Naive thymus-derived CD8-positive, alpha-beta T cell (primary cell): ENCODE measurements at regions not wholly inside any gene's neighbourhood (a gene's known extent, or its start where the extent isn't known, plus 50 kb on each side); places are given as distances from the start of the nearest gene placed in this dataset.
"Not testable (repeated sequence)": the region's sequence is repeated elsewhere in the genome, so short reads cannot be mapped to it uniquely, and the experiment has no call there.

ENCODE experiments used
- ATAC-seq, 2 donors: fragments of 150-1000 bp; cut with Tn5 transposase in 1 of 2; sonication (Bioruptor Pico), chemical (Tn5 transposase) in 1 of 2; 1 replicate in 1 of 2; 2 replicates in 1 of 2; pipeline ENCODE4 v1.10.0; 2021; ENCODE audit warnings: mild to moderate bottlenecking in 2 of 2, moderate library complexity in 2 of 2
- POLR2A ChIA-PET: fragments of 350-600 bp; sonication (Branson Sonifier 250); formaldehyde crosslinking; loops from one replicate; lab custom pipeline; 2021; ENCODE audit warnings: antibody characterized with exemption; lab: Charles Lee
- DNase-seq, 10 donors: peaks; one replicate each; pipeline versions ENCODE4 v3.0.0 to v3.0.0-alpha.2; 2020 to 2022
- H3K27ac Mint-ChIP-seq, 10 donors: one replicate each; pipeline ENCODE4 v1.8.0; 2020 to 2022; ENCODE audit warnings: mild to moderate bottlenecking in 10 of 10, mixed read lengths in 10 of 10, moderate library complexity in 4 of 10, inconsistent platforms in 1 of 10
- H3K27me3 Mint-ChIP-seq, 5 donors: one replicate each; pipeline ENCODE4 v1.8.0; 2021 to 2022; ENCODE audit warnings: mixed read lengths in 5 of 5
- H3K36me3 Mint-ChIP-seq, 3 donors: one replicate each; pipeline ENCODE4 v1.8.0; 2020 to 2022; ENCODE audit warnings: mixed read lengths in 3 of 3, mild to moderate bottlenecking in 2 of 3, inconsistent platforms in 1 of 3
- H3K4me1 Mint-ChIP-seq, 4 donors: one replicate each; pipeline ENCODE4 v1.8.0; 2021 to 2022; ENCODE audit warnings: mixed read lengths in 4 of 4
- H3K4me3 Mint-ChIP-seq, 10 donors: one replicate each; pipeline ENCODE4 v1.8.0; 2020 to 2022; ENCODE audit warnings: mild to moderate bottlenecking in 10 of 10, mixed read lengths in 10 of 10, moderate library complexity in 6 of 10, inconsistent platforms in 1 of 10
- H3K9me3 Mint-ChIP-seq, 9 donors: one replicate each; pipeline ENCODE4 v1.8.0; 2020 to 2022; ENCODE audit warnings: mixed read lengths in 9 of 9, mild to moderate bottlenecking in 3 of 9, inconsistent platforms in 1 of 9, moderate library complexity in 1 of 9

GRCh38 chr7:124202546-124202945 lies 169.7 kb upstream of the TMEM229A start:
- POLR2A ChIA-PET = no interaction called here

GRCh38 chr7:124201768-124202349 lies 169.0 kb upstream of the TMEM229A start:
- Mint-ChIP-seq H3K9me3 (peaks cover 0 to 15% (median 0%) of the 10 kb centered on the region in 9 donors), H3K4me1 (no peaks in the 10 kb centered on the region), H3K36me3 (no peaks in the 10 kb centered on the region), H3K27me3 (peaks cover 0 to 3% (median 0%) of the 10 kb centered on the region in 5 donors), H3K27ac (no peak overlapping the region), H3K4me3 (no peak overlapping the region)
- no peak for DNase-seq
- ATAC-seq = no peak
- POLR2A ChIA-PET = no interaction called here

More at GRCh38 chr7:124202546-124202945, 169.7 kb upstream of the TMEM229A start:
- peaks cover 0 to 3% (median 0%) of the 10 kb centered on the region in 5 donors for H3K27me3 Mint-ChIP-seq
- peaks cover 0 to 15% (median 1%) of the 10 kb centered on the region in 9 donors for H3K9me3 Mint-ChIP-seq
- H3K4me3 Mint-ChIP-seq = no peak overlapping the region
- no peak for ATAC-seq
- no peaks in the 10 kb centered on the region for H3K36me3 Mint-ChIP-seq
- no peak for DNase-seq
- H3K4me1 Mint-ChIP-seq = no peaks in the 10 kb centered on the region
- H3K27ac Mint-ChIP-seq = no peak overlapping the region

- ATAC-seq (no peak), DNase-seq (no peak)
- no peak overlapping the region for H3K4me3 Mint-ChIP-seq
- H3K4me1 Mint-ChIP-seq = no peaks in the 10 kb centered on the region
- no peak overlapping the region for H3K27ac Mint-ChIP-seq
- no peaks in the 10 kb centered on the region for H3K36me3 Mint-ChIP-seq
- H3K9me3 Mint-ChIP-seq = peaks cover 0 to 15% (median 2%) of the 10 kb centered on the region in 9 donors
- POLR2A ChIA-PET = no interaction called here
- H3K27me3 Mint-ChIP-seq = no peaks in the 10 kb centered on the region
These were observed 163.7 kb upstream of the TMEM229A start for GRCh38 chr7:124196519-124196918.

- Mint-ChIP-seq H3K27me3 (no peaks in the 10 kb centered on the region), H3K9me3 (peaks cover 0 to 10% (median 2%) of the 10 kb centered on the region in 9 donors), H3K36me3 (no peaks in the 10 kb centered on the region), H3K4me3 (no peak overlapping the region), H3K27ac (no peak overlapping the region), H3K4me1 (no peaks in the 10 kb centered on the region)
- ATAC-seq (no peak), DNase-seq (no peak)
- POLR2A ChIA-PET = no interaction called here
These were observed 160.0 kb upstream of the TMEM229A start for GRCh38 chr7:124192885-124193284.

- DNase-seq (no peak), ATAC-seq (no peak)
- POLR2A ChIA-PET = no interaction called here
- no peaks in the 10 kb centered on the region for H3K27me3 Mint-ChIP-seq
- H3K9me3 Mint-ChIP-seq = peaks cover 0 to 10% (median 0%) of the 10 kb centered on the region in 9 donors
- H3K4me1 Mint-ChIP-seq = no peaks in the 10 kb centered on the region
- H3K36me3 Mint-ChIP-seq = no peaks in the 10 kb centered on the region
- no peak overlapping the region for H3K4me3 Mint-ChIP-seq
- H3K27ac Mint-ChIP-seq = no peak overlapping the region
These were observed 158.8 kb upstream of the TMEM229A start for GRCh38 chr7:124191713-124192112.

GRCh38 chr7:124191030-124191429 lies 158.2 kb upstream of the TMEM229A start:
- POLR2A ChIA-PET = no interaction called here
- H3K27me3 Mint-ChIP-seq = no peaks in the 10 kb centered on the region
- no peaks in the 10 kb centered on the region for H3K36me3 Mint-ChIP-seq
- ATAC-seq (no peak), DNase-seq (no peak)
- peaks cover 0 to 10% (median 0%) of the 10 kb centered on the region in 9 donors for H3K9me3 Mint-ChIP-seq
- H3K27ac Mint-ChIP-seq = no peak overlapping the region
- H3K4me3 Mint-ChIP-seq = no peak overlapping the region
- H3K4me1 Mint-ChIP-seq = no peaks in the 10 kb centered on the region

- Mint-ChIP-seq H3K4me1 (no peaks in the 10 kb centered on the region), H3K36me3 (no peaks in the 10 kb centered on the region), H3K9me3 (peaks cover 0 to 10% (median 0%) of the 10 kb centered on the region in 9 donors), H3K4me3 (no peak overlapping the region), H3K27me3 (no peaks in the 10 kb centered on the region), H3K27ac (no peak overlapping the region)
- ATAC-seq = no peak
- no peak for DNase-seq
- POLR2A ChIA-PET = no interaction called here
These were observed 155.7 kb upstream of the TMEM229A start for GRCh38 chr7:124188576-124188975.

- Mint-ChIP-seq H3K36me3 (no peaks in the 10 kb centered on the region), H3K27me3 (no peaks in the 10 kb centered on the region), H3K4me3 (no peak overlapping the region), H3K4me1 (no peaks in the 10 kb centered on the region), H3K27ac (no peak overlapping the region), H3K9me3 (peaks cover 0 to 10% (median 0%) of the 10 kb centered on the region in 9 donors)
- ATAC-seq (no peak), DNase-seq (no peak)
- POLR2A ChIA-PET = no interaction called here
These were observed 155.1 kb upstream of the TMEM229A start for GRCh38 chr7:124187962-124188361.

- no peak overlapping the region for H3K4me3 Mint-ChIP-seq
- H3K9me3 Mint-ChIP-seq = peaks cover 0 to 9% (median 0%) of the 10 kb centered on the region in 9 donors
- H3K36me3 Mint-ChIP-seq = no peaks in the 10 kb centered on the region
- no peak for ATAC-seq
- DNase-seq = no peak
- H3K27ac Mint-ChIP-seq = no peak overlapping the region
- POLR2A ChIA-PET = no interaction called here
- no peaks in the 10 kb centered on the region for H3K27me3 Mint-ChIP-seq
- H3K4me1 Mint-ChIP-seq = no peaks in the 10 kb centered on the region
These were observed 150.8 kb upstream of the TMEM229A start for GRCh38 chr7:124183649-124184048.

- H3K9me3 Mint-ChIP-seq = peaks cover 0 to 10% (median 2%) of the 10 kb centered on the region in 9 donors
- POLR2A ChIA-PET = no interaction called here
- peaks cover 0 to 3% (median 0%) of the 10 kb centered on the region in 5 donors for H3K27me3 Mint-ChIP-seq
- no peak overlapping the region for H3K4me3 Mint-ChIP-seq
- no peaks in the 10 kb centered on the region for H3K4me1 Mint-ChIP-seq
- ATAC-seq (no peak), DNase-seq (no peak)
- H3K27ac Mint-ChIP-seq = no peak overlapping the region
- no peaks in the 10 kb centered on the region for H3K36me3 Mint-ChIP-seq
These were observed 146.8 kb upstream of the TMEM229A start for GRCh38 chr7:124179641-124180040.

GRCh38 chr7:124177891-124178290 lies 145.0 kb upstream of the TMEM229A start:
- Mint-ChIP-seq H3K27me3 (peaks cover 0 to 3% (median 0%) of the 10 kb centered on the region in 5 donors), H3K36me3 (no peaks in the 10 kb centered on the region), H3K9me3 (peaks cover 0 to 16% (median 9%) of the 10 kb centered on the region in 9 donors), H3K4me1 (no peaks in the 10 kb centered on the region), H3K4me3 (no peak overlapping the region), H3K27ac (no peak overlapping the region)
- POLR2A ChIA-PET = no interaction called here
- DNase-seq = no peak
- no peak for ATAC-seq

- H3K36me3 Mint-ChIP-seq, H3K27me3 Mint-ChIP-seq, ATAC-seq, H3K27ac Mint-ChIP-seq, POLR2A ChIA-PET, H3K4me1 Mint-ChIP-seq, DNase-seq, H3K4me3 Mint-ChIP-seq: not testable (repeated sequence)
- peaks cover 0 to 21% (median 12%) of the 10 kb centered on the region in 9 donors for H3K9me3 Mint-ChIP-seq
These were observed 138.9 kb upstream of the TMEM229A start for GRCh38 chr7:124171812-124172211.

GRCh38 chr7:124171068-124171467 lies 138.2 kb upstream of the TMEM229A start:
- POLR2A ChIA-PET = no interaction called here
- Mint-ChIP-seq H3K4me3 (no peak overlapping the region), H3K9me3 (peaks cover 0 to 21% (median 12%) of the 10 kb centered on the region in 9 donors), H3K4me1 (no peaks in the 10 kb centered on the region), H3K27me3 (no peaks in the 10 kb centered on the region), H3K36me3 (no peaks in the 10 kb centered on the region), H3K27ac (no peak overlapping the region)
- DNase-seq (no peak), ATAC-seq (no peak)

GRCh38 chr7:124168616-124169015 lies 135.7 kb upstream of the TMEM229A start:
- Mint-ChIP-seq H3K4me3 (no peak overlapping the region), H3K36me3 (no peaks in the 10 kb centered on the region), H3K27me3 (no peaks in the 10 kb centered on the region), H3K27ac (no peak overlapping the region), H3K4me1 (no peaks in the 10 kb centered on the region), H3K9me3 (peaks cover 5 to 19% (median 12%) of the 10 kb centered on the region in 9 donors)
- ATAC-seq = no peak
- DNase-seq = no peak
- POLR2A ChIA-PET = no interaction called here
